ENCODE measurements at regions not wholly inside any gene's neighbourhood (a gene's known extent, or its start where the extent isn't known, plus 50 kb on each side); places are given as distances from the start of the nearest gene placed in this dataset.

- Histone ChIP-seq H3K9me3 (ENCODE audit: insufficient read depth, low read length, severe bottlenecking) (no peaks in the 10 kb centered on the region), H3K27ac (ENCODE audit: low read length) (no peak overlapping the region), H4K20me1 (ENCODE audit: insufficient read depth, low read length) (no peaks in the 10 kb centered on the region), H3K9ac (ENCODE audit: low read depth, low read length) (no peak overlapping the region), H3K79me2 (ENCODE audit: insufficient read depth, low read length) (no peaks in the 10 kb centered on the region), H3K4me2 (ENCODE audit: insufficient read depth, low read length) (no peak overlapping the region), H3K27me3 (ENCODE audit: insufficient read depth, low read length, poor library complexity) (no peaks in the 10 kb centered on the region), H3K4me3 (ENCODE audit: low read depth in 1 of 2, low read length in 2 of 2) (no peak overlapping the region), H2AFZ (ENCODE audit: low read depth, low read length) (no peak overlapping the region), H3K36me3 (ENCODE audit: insufficient read depth, low read length) (no peaks in the 10 kb centered on the region), H3K4me1 (ENCODE audit: insufficient read depth, low read length) (no peaks in the 10 kb centered on the region)
- no peak for ATAC-seq (ENCODE audit: insufficient read depth, low read depth)
- TF ChIP-seq EZH2 (IDR thresholded peaks at IDR 0.05; ENCODE audit: borderline replicate concordance, low read depth, low read length, severe bottlenecking) = no peak
- TF ChIP-seq CTCF (IDR thresholded peaks at IDR 0.05; ENCODE audit: borderline replicate concordance, extremely low read depth, low read length, poor library complexity, severe bottlenecking) = no peak
- no peak for DNase-seq
Measured at GRCh38 chr6:22673474-22673873, 104.1 kb downstream of the HDGFL1 start.

- H3K9me3 ChIP-seq (ENCODE audit: insufficient read depth, low read length, severe bottlenecking) = no peaks in the 10 kb centered on the region
- H3K4me3 ChIP-seq (ENCODE audit: low read depth in 1 of 2, low read length in 2 of 2) = no peak overlapping the region
- TF ChIP-seq EZH2 (IDR thresholded peaks at IDR 0.05; ENCODE audit: borderline replicate concordance, low read depth, low read length, severe bottlenecking) (no peak), CTCF (IDR thresholded peaks at IDR 0.05; ENCODE audit: borderline replicate concordance, extremely low read depth, low read length, poor library complexity, severe bottlenecking) (no peak)
- H2AFZ ChIP-seq (ENCODE audit: low read depth, low read length) = no peak overlapping the region
- H3K79me2 ChIP-seq (ENCODE audit: insufficient read depth, low read length) = no peaks in the 10 kb centered on the region
- H3K27me3 ChIP-seq (ENCODE audit: insufficient read depth, low read length, poor library complexity) = no peaks in the 10 kb centered on the region
- H3K27ac ChIP-seq (ENCODE audit: low read length) = no peak overlapping the region
- H3K4me1 ChIP-seq (ENCODE audit: insufficient read depth, low read length) = no peaks in the 10 kb centered on the region
- H3K4me2 ChIP-seq (ENCODE audit: insufficient read depth, low read length) = no peak overlapping the region
- no peak overlapping the region for H3K9ac ChIP-seq (ENCODE audit: low read depth, low read length)
- H4K20me1 ChIP-seq (ENCODE audit: insufficient read depth, low read length) = no peaks in the 10 kb centered on the region
- DNase-seq (no peak), ATAC-seq (ENCODE audit: insufficient read depth, low read depth) (no peak)
- H3K36me3 ChIP-seq (ENCODE audit: insufficient read depth, low read length) = no peaks in the 10 kb centered on the region
Measured at GRCh38 chr6:22680950-22681349, 111.6 kb downstream of the HDGFL1 start.

GRCh38 chr6:22681761-22682160 is 112.4 kb downstream of the HDGFL1 start:
- no peaks in the 10 kb centered on the region for H3K9me3 ChIP-seq (ENCODE audit: insufficient read depth, low read length, severe bottlenecking)
- H3K36me3 ChIP-seq (ENCODE audit: insufficient read depth, low read length) = no peaks in the 10 kb centered on the region
- no peaks in the 10 kb centered on the region for H3K4me1 ChIP-seq (ENCODE audit: insufficient read depth, low read length)
- no peak overlapping the region for H3K9ac ChIP-seq (ENCODE audit: low read depth, low read length)
- H4K20me1 ChIP-seq (ENCODE audit: insufficient read depth, low read length) = no peaks in the 10 kb centered on the region
- ATAC-seq (ENCODE audit: insufficient read depth, low read depth) (no peak), DNase-seq (no peak)
- H2AFZ ChIP-seq (ENCODE audit: low read depth, low read length) = no peak overlapping the region
- no peak overlapping the region for H3K4me3 ChIP-seq (ENCODE audit: low read depth in 1 of 2, low read length in 2 of 2)
- TF ChIP-seq EZH2 (IDR thresholded peaks at IDR 0.05; ENCODE audit: borderline replicate concordance, low read depth, low read length, severe bottlenecking) (no peak), CTCF (IDR thresholded peaks at IDR 0.05; ENCODE audit: borderline replicate concordance, extremely low read depth, low read length, poor library complexity, severe bottlenecking) (no peak)
- no peaks in the 10 kb centered on the region for H3K27me3 ChIP-seq (ENCODE audit: insufficient read depth, low read length, poor library complexity)
- no peaks in the 10 kb centered on the region for H3K79me2 ChIP-seq (ENCODE audit: insufficient read depth, low read length)
- no peak overlapping the region for H3K4me2 ChIP-seq (ENCODE audit: insufficient read depth, low read length)
- H3K27ac ChIP-seq (ENCODE audit: low read length) = no peak overlapping the region

GRCh38 chr6:22682979-22683378 is 113.6 kb downstream of the HDGFL1 start:
- Histone ChIP-seq H3K4me2 (ENCODE audit: insufficient read depth, low read length) (no peak overlapping the region), H3K79me2 (ENCODE audit: insufficient read depth, low read length) (no peaks in the 10 kb centered on the region), H4K20me1 (ENCODE audit: insufficient read depth, low read length) (no peaks in the 10 kb centered on the region), H3K27ac (ENCODE audit: low read length) (no peak overlapping the region), H3K9ac (ENCODE audit: low read depth, low read length) (no peak overlapping the region), H2AFZ (ENCODE audit: low read depth, low read length) (no peak overlapping the region), H3K4me3 (ENCODE audit: low read depth in 1 of 2, low read length in 2 of 2) (no peak overlapping the region), H3K36me3 (ENCODE audit: insufficient read depth, low read length) (no peaks in the 10 kb centered on the region), H3K9me3 (ENCODE audit: insufficient read depth, low read length, severe bottlenecking) (no peaks in the 10 kb centered on the region), H3K27me3 (ENCODE audit: insufficient read depth, low read length, poor library complexity) (no peaks in the 10 kb centered on the region), H3K4me1 (ENCODE audit: insufficient read depth, low read length) (no peaks in the 10 kb centered on the region)
- DNase-seq = no peak
- TF ChIP-seq CTCF (IDR thresholded peaks at IDR 0.05; ENCODE audit: borderline replicate concordance, extremely low read depth, low read length, poor library complexity, severe bottlenecking) = no peak
- TF ChIP-seq EZH2 (IDR thresholded peaks at IDR 0.05; ENCODE audit: borderline replicate concordance, low read depth, low read length, severe bottlenecking) = no peak
- no peak for ATAC-seq (ENCODE audit: insufficient read depth, low read depth)

Data from DND-41 (cell line).